ENCODE measurements at regions not wholly inside any gene's neighbourhood (a gene's known extent, or its start where the extent isn't known, plus 50 kb on each side); places are given as distances from the start of the nearest gene placed in this dataset.

GRCh38 chr9:86531971-86532640 lies 177.9 kb upstream of the TUT7 start:
- Histone ChIP-seq H3K36me3 (ENCODE audit: insufficient read depth) (no peaks in the 10 kb centered on the region), H3K4me3 (ENCODE audit: low read depth, low read length) (no peak overlapping the region), H3K27ac (ENCODE audit: low read depth) (no peak overlapping the region), H3K4me1 (ENCODE audit: insufficient read depth) (no peaks in the 10 kb centered on the region)
- WGBS = 91% methylated on average over 4 of the region's 4 CpGs
- no peak for DNase-seq (ENCODE audit: extremely low spot score)

GRCh38 chr9:86531273-86531970 lies 177.2 kb upstream of the TUT7 start:
- no peak for DNase-seq (ENCODE audit: extremely low spot score)
- 84% methylated on average over 6 of the region's 6 CpGs for WGBS
- no peaks in the 10 kb centered on the region for H3K4me1 ChIP-seq (ENCODE audit: insufficient read depth)
- H3K27ac ChIP-seq (ENCODE audit: low read depth) = no peak overlapping the region
- no peak overlapping the region for H3K4me3 ChIP-seq (ENCODE audit: low read depth, low read length)
- H3K36me3 ChIP-seq (ENCODE audit: insufficient read depth) = no peaks in the 10 kb centered on the region

- Histone ChIP-seq H3K4me1 (ENCODE audit: insufficient read depth) (no peaks in the 10 kb centered on the region), H3K36me3 (ENCODE audit: insufficient read depth) (no peaks in the 10 kb centered on the region), H3K27ac (ENCODE audit: low read depth) (no peak overlapping the region), H3K4me3 (ENCODE audit: low read depth, low read length) (no peak overlapping the region)
- 74% methylated on average over 4 of the region's 4 CpGs for WGBS
- no peak for DNase-seq (ENCODE audit: extremely low spot score)
These were observed 175.5 kb upstream of the TUT7 start for GRCh38 chr9:86529496-86530275.

- no peaks in the 10 kb centered on the region for H3K4me1 ChIP-seq (ENCODE audit: insufficient read depth)
- H3K4me3 ChIP-seq (ENCODE audit: low read depth, low read length) = no peak overlapping the region
- H3K36me3 ChIP-seq (ENCODE audit: insufficient read depth) = no peaks in the 10 kb centered on the region
- H3K27ac ChIP-seq (ENCODE audit: low read depth) = no peak overlapping the region
- no peak for DNase-seq (ENCODE audit: extremely low spot score)
- 45% methylated on average over 6 of the region's 6 CpGs for WGBS
These were observed 171.8 kb upstream of the TUT7 start for GRCh38 chr9:86526021-86526420.

GRCh38 chr9:86525182-86525581 lies 171.0 kb upstream of the TUT7 start:
- no peak for DNase-seq (ENCODE audit: extremely low spot score)
- no peak overlapping the region for H3K27ac ChIP-seq (ENCODE audit: low read depth)
- no peak overlapping the region for H3K4me3 ChIP-seq (ENCODE audit: low read depth, low read length)
- H3K4me1 ChIP-seq (ENCODE audit: insufficient read depth) = no peaks in the 10 kb centered on the region
- WGBS = 88% methylated on average over 5 of the region's 5 CpGs
- no peaks in the 10 kb centered on the region for H3K36me3 ChIP-seq (ENCODE audit: insufficient read depth)

- Histone ChIP-seq H3K27ac (ENCODE audit: low read depth) (no peak overlapping the region), H3K4me3 (ENCODE audit: low read depth, low read length) (no peak overlapping the region), H3K4me1 (ENCODE audit: insufficient read depth) (no peaks in the 10 kb centered on the region), H3K36me3 (ENCODE audit: insufficient read depth) (no peaks in the 10 kb centered on the region)
- WGBS = 78% methylated on average over 5 of the region's 5 CpGs
- DNase-seq (ENCODE audit: extremely low spot score) = no peak
These were observed 167.8 kb upstream of the TUT7 start for GRCh38 chr9:86521977-86522376.

GRCh38 chr9:86521322-86521721 lies 167.1 kb upstream of the TUT7 start:
- no peak for DNase-seq (ENCODE audit: extremely low spot score)
- H3K4me1 ChIP-seq (ENCODE audit: insufficient read depth) = no peaks in the 10 kb centered on the region
- H3K27ac ChIP-seq (ENCODE audit: low read depth) = no peak overlapping the region
- no peaks in the 10 kb centered on the region for H3K36me3 ChIP-seq (ENCODE audit: insufficient read depth)
- H3K4me3 ChIP-seq (ENCODE audit: low read depth, low read length) = no peak overlapping the region
- WGBS = 94% methylated on average over 4 of the region's 4 CpGs

- no peak for DNase-seq (ENCODE audit: extremely low spot score)
- Histone ChIP-seq H3K4me1 (ENCODE audit: insufficient read depth) (no peaks in the 10 kb centered on the region), H3K36me3 (ENCODE audit: insufficient read depth) (no peaks in the 10 kb centered on the region), H3K27ac (ENCODE audit: low read depth) (no peak overlapping the region), H3K4me3 (ENCODE audit: low read depth, low read length) (no peak overlapping the region)
These were observed 164.9 kb upstream of the TUT7 start for GRCh38 chr9:86519066-86519615.

GRCh38 chr9:86517475-86517874 lies 163.3 kb upstream of the TUT7 start:
- 78% methylated on average over 1 of the region's 1 CpG for WGBS
- no peaks in the 10 kb centered on the region for H3K36me3 ChIP-seq (ENCODE audit: insufficient read depth)
- H3K27ac ChIP-seq (ENCODE audit: low read depth) = no peak overlapping the region
- H3K4me1 ChIP-seq (ENCODE audit: insufficient read depth) = no peaks in the 10 kb centered on the region
- no peak overlapping the region for H3K4me3 ChIP-seq (ENCODE audit: low read depth, low read length)
- no peak for DNase-seq (ENCODE audit: extremely low spot score)

- Histone ChIP-seq H3K36me3 (ENCODE audit: insufficient read depth) (no peaks in the 10 kb centered on the region), H3K4me1 (ENCODE audit: insufficient read depth) (no peaks in the 10 kb centered on the region), H3K27ac (ENCODE audit: low read depth) (no peak overlapping the region), H3K4me3 (ENCODE audit: low read depth, low read length) (no peak overlapping the region)
- WGBS = 94% methylated on average over 19 of the region's 19 CpGs
- DNase-seq (ENCODE audit: extremely low spot score) = no peak
These were observed 162.4 kb upstream of the TUT7 start for GRCh38 chr9:86516564-86516963.

GRCh38 chr9:86515221-86515620 lies 161.0 kb upstream of the TUT7 start:
- Histone ChIP-seq H3K4me1 (ENCODE audit: insufficient read depth) (no peaks in the 10 kb centered on the region), H3K36me3 (ENCODE audit: insufficient read depth) (no peaks in the 10 kb centered on the region), H3K4me3 (ENCODE audit: low read depth, low read length) (no peak overlapping the region), H3K27ac (ENCODE audit: low read depth) (no peak overlapping the region)
- DNase-seq (ENCODE audit: extremely low spot score) = no peak
- 73% methylated on average over 4 of the region's 4 CpGs for WGBS

- no peak overlapping the region for H3K4me3 ChIP-seq (ENCODE audit: low read depth, low read length)
- no peaks in the 10 kb centered on the region for H3K36me3 ChIP-seq (ENCODE audit: insufficient read depth)
- H3K27ac ChIP-seq (ENCODE audit: low read depth) = no peak overlapping the region
- WGBS = 73% methylated on average over 2 of the region's 2 CpGs
- no peaks in the 10 kb centered on the region for H3K4me1 ChIP-seq (ENCODE audit: insufficient read depth)
- DNase-seq (ENCODE audit: extremely low spot score) = no peak
These were observed 159.2 kb upstream of the TUT7 start for GRCh38 chr9:86513429-86513828.

GRCh38 chr9:86512929-86513328 lies 158.7 kb upstream of the TUT7 start:
- DNase-seq (ENCODE audit: extremely low spot score) = no peak
- no peak overlapping the region for H3K4me3 ChIP-seq (ENCODE audit: low read depth, low read length)
- no peaks in the 10 kb centered on the region for H3K36me3 ChIP-seq (ENCODE audit: insufficient read depth)
- 65% methylated on average over 2 of the region's 2 CpGs for WGBS
- no peaks in the 10 kb centered on the region for H3K4me1 ChIP-seq (ENCODE audit: insufficient read depth)
- H3K27ac ChIP-seq (ENCODE audit: low read depth) = no peak overlapping the region
